ENCODE measurements at regions not wholly inside any gene's neighbourhood (a gene's known extent, or its start where the extent isn't known, plus 50 kb on each side); places are given as distances from the start of the nearest gene placed in this dataset.

DNA sequence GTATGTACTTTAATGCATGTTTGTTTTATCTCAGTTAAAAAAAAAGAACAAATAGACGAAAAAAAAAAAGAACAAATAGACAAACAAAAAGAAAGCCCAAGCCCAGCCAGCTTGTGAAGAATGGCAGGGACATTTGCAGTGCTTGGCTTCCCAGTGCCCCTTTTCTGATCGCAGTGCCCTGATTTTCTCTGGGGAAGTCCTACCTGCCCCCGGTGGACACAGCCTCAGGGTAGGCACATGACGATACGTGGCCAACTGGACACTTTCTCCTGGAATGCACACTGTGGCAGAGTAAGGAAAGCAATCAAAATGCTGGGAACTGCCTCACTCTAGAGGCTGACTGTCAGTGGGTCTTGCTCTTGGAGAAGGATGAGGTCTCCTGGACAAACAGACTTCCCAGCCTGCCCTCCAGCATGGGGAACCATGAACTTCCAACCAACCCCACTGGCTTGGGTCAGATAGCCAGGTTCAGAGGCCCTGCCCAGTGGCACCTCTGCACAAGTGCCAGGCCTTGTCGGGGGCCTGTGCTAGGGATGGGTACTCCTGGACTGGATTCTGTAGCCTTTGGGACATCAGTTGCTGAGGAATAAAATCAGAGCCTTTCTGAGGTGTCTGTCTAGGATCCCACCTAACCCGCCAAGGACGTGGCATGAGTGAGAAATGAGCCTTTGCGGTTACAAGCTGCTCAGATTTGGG is 76.7 kb downstream of the INHBB start:
- Histone ChIP-seq H3K9me3 (ENCODE audit: control insufficient read depth in 2 of 2, insufficient read depth in 1 of 2, low read length in 1 of 2) (no peaks in the 10 kb centered on the region), H3K27ac (ENCODE audit: low read depth in 1 of 2, low read length in 1 of 2) (no peak overlapping the region), H3K27me3 (ENCODE audit: control insufficient read depth in 2 of 2, insufficient read depth in 1 of 2, low read length in 1 of 2) (peaks cover 0 to 14% of the 10 kb centered on the region in 2 donors), H3K36me3 (ENCODE audit: control insufficient read depth in 2 of 2, insufficient read depth in 2 of 2, low read length in 1 of 2) (no peaks in the 10 kb centered on the region), H3K4me3 (ENCODE audit: low read length in 2 of 2) (no peak overlapping the region), H3K4me1 (ENCODE audit: control insufficient read depth in 2 of 2, insufficient read depth in 2 of 2, low read length in 2 of 2) (no peaks in the 10 kb centered on the region)
- WGBS: 93% methylated on average over 9 of the region's 9 CpGs
- no peak for DNase-seq (ENCODE audit: low read depth in 6 of 9, low spot score in 9 of 9)

DNA sequence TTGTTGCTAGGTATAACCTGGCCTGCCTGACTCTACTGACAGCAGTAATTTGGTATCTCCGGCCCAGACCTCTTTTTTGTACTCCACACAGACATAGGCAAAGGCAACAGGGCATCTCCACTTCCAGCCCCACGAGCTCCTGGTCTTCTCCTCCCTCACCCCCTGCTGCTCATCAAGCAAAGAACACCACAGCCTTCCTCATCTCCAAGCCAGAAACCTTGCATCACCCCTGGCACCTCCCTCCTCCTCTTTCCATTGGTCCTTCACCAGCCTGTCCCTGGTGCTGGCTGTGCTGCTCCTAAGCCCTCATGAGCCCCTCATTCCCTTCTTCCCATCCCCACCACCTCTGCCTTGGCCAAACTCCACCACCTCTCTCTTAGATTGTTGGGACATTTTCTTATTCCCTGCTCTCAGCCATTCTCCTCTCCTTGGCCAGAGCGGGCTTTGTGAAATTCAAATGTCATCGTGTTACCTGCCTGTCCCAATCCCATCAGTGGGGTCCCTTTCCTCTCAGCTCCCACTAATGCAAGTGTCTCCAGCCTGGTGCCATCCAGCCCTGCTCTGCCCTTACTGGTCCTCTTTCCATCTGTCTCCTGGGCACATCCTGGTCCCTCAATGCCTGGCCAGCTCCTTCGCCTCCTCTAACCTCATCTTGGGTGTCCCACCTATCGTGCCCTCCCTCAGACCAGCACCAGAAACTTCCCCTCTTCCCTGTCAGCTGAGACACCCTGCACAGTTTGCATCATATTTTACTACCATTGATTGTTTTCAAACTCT is 77.4 kb downstream of the INHBB start:
- WGBS: 84% methylated on average over 6 of the region's 6 CpGs
- H3K27me3 ChIP-seq (ENCODE audit: control insufficient read depth in 2 of 2, insufficient read depth in 1 of 2, low read length in 1 of 2): peaks cover 0 to 12% of the 10 kb centered on the region in 2 donors

DNA sequence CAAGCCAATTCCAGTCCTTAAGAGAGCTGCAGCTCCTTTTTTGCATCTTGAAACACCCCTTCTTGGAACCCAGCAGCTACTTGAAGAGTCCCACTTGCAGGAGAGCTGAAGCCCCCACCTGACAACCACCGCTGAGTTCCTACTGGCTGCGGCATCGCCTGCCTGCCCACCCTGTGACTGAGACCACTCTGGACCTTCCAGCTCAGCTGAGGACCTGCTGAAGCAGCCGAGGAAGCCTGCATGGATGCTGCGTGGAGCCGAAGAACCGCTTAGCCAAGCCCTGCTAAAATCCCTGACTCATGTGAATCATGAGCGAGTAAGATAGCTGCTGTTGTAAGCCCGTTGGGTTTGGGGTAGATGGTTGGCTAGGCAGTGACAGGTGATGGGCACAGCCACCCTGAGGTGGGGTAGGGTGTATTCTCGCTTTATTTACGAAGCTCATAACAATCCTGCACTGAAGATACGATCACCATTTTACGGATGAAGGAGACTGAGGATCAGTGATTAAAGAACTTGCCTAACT is 78.4 kb downstream of the INHBB start:
- no peak overlapping the region for H3K27ac ChIP-seq (ENCODE audit: low read depth in 1 of 2, low read length in 1 of 2)
- DNase-seq (ENCODE audit: low read depth in 6 of 9, low spot score in 9 of 9): no peak
- no peaks in the 10 kb centered on the region for H3K4me1 ChIP-seq (ENCODE audit: control insufficient read depth in 2 of 2, insufficient read depth in 2 of 2, low read length in 2 of 2)
- no peaks in the 10 kb centered on the region for H3K36me3 ChIP-seq (ENCODE audit: control insufficient read depth in 2 of 2, insufficient read depth in 2 of 2, low read length in 1 of 2)
- no peak overlapping the region for H3K4me3 ChIP-seq (ENCODE audit: low read length in 2 of 2)
- 93% methylated on average over 13 of the region's 13 CpGs for WGBS
- no peaks in the 10 kb centered on the region for H3K9me3 ChIP-seq (ENCODE audit: control insufficient read depth in 2 of 2, insufficient read depth in 1 of 2, low read length in 1 of 2)
- peaks cover 0 to 8% of the 10 kb centered on the region in 2 donors for H3K27me3 ChIP-seq (ENCODE audit: control insufficient read depth in 2 of 2, insufficient read depth in 1 of 2, low read length in 1 of 2)

More for the DNA sequence above, 77.4 kb downstream of the INHBB start:
- Histone ChIP-seq H3K4me1 (ENCODE audit: control insufficient read depth in 2 of 2, insufficient read depth in 2 of 2, low read length in 2 of 2) (no peaks in the 10 kb centered on the region), H3K4me3 (ENCODE audit: low read length in 2 of 2) (no peak overlapping the region), H3K27ac (ENCODE audit: low read depth in 1 of 2, low read length in 1 of 2) (no peak overlapping the region), H3K9me3 (ENCODE audit: control insufficient read depth in 2 of 2, insufficient read depth in 1 of 2, low read length in 1 of 2) (no peaks in the 10 kb centered on the region), H3K36me3 (ENCODE audit: control insufficient read depth in 2 of 2, insufficient read depth in 2 of 2, low read length in 1 of 2) (no peaks in the 10 kb centered on the region)
- DNase-seq (ENCODE audit: low read depth in 6 of 9, low spot score in 9 of 9): no peak

DNA sequence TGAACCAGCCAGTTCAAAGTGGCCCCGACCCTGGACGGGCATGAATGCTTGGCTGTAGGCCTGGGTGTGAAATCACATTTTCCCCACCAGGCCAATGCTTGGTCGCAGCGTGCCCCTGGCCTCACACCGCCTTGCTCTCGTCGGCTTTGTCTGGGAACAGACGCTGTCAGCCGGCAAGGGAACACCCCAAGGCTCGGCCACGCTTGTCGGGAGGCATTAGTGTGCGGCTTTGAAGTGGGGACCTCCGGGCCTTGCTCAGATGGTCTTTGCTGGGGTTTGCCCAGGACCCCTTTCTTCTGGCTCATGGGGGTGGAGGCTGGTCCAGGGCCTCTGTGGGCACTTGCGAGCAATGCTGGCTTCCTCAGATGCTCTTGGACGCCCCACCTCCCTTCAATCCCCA is 79.1 kb downstream of the INHBB start:
- WGBS: 95% methylated on average over 16 of the region's 16 CpGs
- Histone ChIP-seq H3K9me3 (ENCODE audit: control insufficient read depth in 2 of 2, insufficient read depth in 1 of 2, low read length in 1 of 2) (no peaks in the 10 kb centered on the region), H3K4me3 (ENCODE audit: low read length in 2 of 2) (no peak overlapping the region), H3K27ac (ENCODE audit: low read depth in 1 of 2, low read length in 1 of 2) (no peak overlapping the region), H3K36me3 (ENCODE audit: control insufficient read depth in 2 of 2, insufficient read depth in 2 of 2, low read length in 1 of 2) (no peaks in the 10 kb centered on the region), H3K4me1 (ENCODE audit: control insufficient read depth in 2 of 2, insufficient read depth in 2 of 2, low read length in 2 of 2) (no peaks in the 10 kb centered on the region), H3K27me3 (ENCODE audit: control insufficient read depth in 2 of 2, insufficient read depth in 1 of 2, low read length in 1 of 2) (peaks cover 0 to 10% of the 10 kb centered on the region in 2 donors)
- DNase-seq (ENCODE audit: low read depth in 6 of 9, low spot score in 9 of 9): no peak

DNA sequence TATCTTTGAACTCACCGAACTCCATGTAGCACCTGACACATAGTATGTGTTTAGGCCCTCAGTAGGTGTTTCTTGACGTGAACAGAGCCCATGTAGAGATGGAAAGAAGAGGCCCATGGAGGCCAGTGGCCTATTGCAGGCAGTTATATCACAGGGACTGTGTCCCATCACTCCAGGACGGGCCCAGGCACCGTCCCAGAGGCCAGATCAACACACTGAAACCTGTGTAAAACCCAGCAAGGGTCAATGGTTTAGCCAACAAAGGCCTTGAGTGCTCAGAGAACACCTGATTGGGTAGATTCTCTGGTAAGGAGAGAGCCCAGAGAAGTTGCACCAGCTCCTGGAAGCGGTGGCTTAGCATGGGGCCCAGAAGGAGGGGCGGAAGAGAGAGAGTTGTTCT is 82.8 kb downstream of the INHBB start:
- WGBS: 78% methylated on average over 6 of the region's 6 CpGs
- Histone ChIP-seq H3K9me3 (ENCODE audit: control insufficient read depth in 2 of 2, insufficient read depth in 1 of 2, low read length in 1 of 2) (no peaks in the 10 kb centered on the region), H3K27me3 (ENCODE audit: control insufficient read depth in 2 of 2, insufficient read depth in 1 of 2, low read length in 1 of 2) (peaks cover 0 to 12% of the 10 kb centered on the region in 2 donors), H3K36me3 (ENCODE audit: control insufficient read depth in 2 of 2, insufficient read depth in 2 of 2, low read length in 1 of 2) (no peaks in the 10 kb centered on the region), H3K4me1 (ENCODE audit: control insufficient read depth in 2 of 2, insufficient read depth in 2 of 2, low read length in 2 of 2) (no peaks in the 10 kb centered on the region), H3K4me3 (ENCODE audit: low read length in 2 of 2) (no peak overlapping the region), H3K27ac (ENCODE audit: low read depth in 1 of 2, low read length in 1 of 2) (no peak overlapping the region)
- DNase-seq (ENCODE audit: low read depth in 6 of 9, low spot score in 9 of 9): no peak

DNA sequence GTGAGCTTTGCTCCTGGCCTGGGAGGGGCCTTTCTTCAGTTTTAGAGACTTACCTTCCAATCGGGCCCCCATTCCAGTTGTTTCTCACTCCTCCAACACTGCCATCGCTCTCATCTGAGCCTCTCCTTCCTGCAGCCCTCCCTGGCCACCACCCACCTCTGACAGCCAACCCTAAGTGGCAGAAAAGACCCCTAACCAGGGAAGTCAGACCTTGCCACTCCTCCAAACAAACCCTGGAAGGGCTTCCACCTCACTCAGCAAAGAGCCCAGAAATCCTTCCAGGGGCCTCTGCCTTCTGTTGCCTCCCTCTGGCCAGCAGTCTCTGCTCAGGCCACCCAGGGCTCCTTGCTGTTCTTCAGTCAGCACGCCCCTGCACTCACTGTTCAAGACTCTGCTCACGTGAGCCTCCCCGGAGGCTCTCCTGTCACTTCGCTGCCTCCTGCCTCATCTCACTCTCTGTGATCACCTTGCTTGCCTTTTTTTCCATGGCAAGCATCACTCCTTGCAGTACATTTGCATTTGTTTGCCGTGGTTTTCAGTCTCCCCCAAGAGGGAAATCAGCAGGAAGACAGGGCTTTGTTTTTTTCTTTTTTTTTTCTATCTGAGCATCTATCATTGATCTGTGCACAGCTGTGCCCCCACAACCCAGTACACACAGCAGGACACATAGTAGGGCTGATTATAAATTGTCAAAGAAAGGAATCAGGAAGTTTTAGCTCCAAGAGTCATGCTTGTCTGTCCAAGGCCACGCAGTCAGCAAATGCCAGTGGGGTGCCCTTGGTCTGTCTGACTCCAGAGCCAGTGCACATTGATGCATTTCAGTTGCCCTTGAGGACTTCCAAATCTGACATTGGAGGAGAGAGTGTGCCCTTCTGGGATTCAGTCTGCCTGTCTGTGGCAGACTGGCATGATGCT is 83.9 kb downstream of the INHBB start:
- DNase-seq (ENCODE audit: low read depth in 6 of 9, low spot score in 9 of 9): no peak
- Histone ChIP-seq H3K4me1 (ENCODE audit: control insufficient read depth in 2 of 2, insufficient read depth in 2 of 2, low read length in 2 of 2) (no peaks in the 10 kb centered on the region), H3K27ac (ENCODE audit: low read depth in 1 of 2, low read length in 1 of 2) (no peak overlapping the region), H3K36me3 (ENCODE audit: control insufficient read depth in 2 of 2, insufficient read depth in 2 of 2, low read length in 1 of 2) (no peaks in the 10 kb centered on the region), H3K27me3 (ENCODE audit: control insufficient read depth in 2 of 2, insufficient read depth in 1 of 2, low read length in 1 of 2) (peaks cover 0 to 16% of the 10 kb centered on the region in 2 donors), H3K9me3 (ENCODE audit: control insufficient read depth in 2 of 2, insufficient read depth in 1 of 2, low read length in 1 of 2) (no peaks in the 10 kb centered on the region), H3K4me3 (ENCODE audit: low read length in 2 of 2) (no peak overlapping the region)
- WGBS: 85% methylated on average over 8 of the region's 8 CpGs

DNA sequence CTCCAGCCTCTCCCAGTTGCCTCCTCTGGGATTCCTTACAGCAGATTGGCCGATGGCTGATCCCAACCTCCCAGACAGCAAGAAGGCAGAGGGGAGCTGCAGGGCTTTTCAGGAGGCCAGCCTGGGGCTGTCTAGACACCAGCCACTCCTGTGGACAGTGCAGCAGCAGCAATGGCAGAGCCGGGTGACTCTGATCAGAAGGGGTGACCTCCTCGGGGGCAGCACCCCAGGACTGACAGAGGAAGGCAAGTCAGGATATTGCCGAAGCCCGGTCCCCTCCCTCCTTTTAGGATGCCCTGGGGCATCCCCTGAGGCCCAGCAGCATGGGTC is 84.5 kb downstream of the INHBB start:
- DNase-seq (ENCODE audit: low read depth in 6 of 9, low spot score in 9 of 9): no peak
- Histone ChIP-seq H3K27ac (ENCODE audit: low read depth in 1 of 2, low read length in 1 of 2) (no peak overlapping the region), H3K4me3 (ENCODE audit: low read length in 2 of 2) (no peak overlapping the region), H3K27me3 (ENCODE audit: control insufficient read depth in 2 of 2, insufficient read depth in 1 of 2, low read length in 1 of 2) (peaks cover 0 to 20% of the 10 kb centered on the region in 2 donors), H3K36me3 (ENCODE audit: control insufficient read depth in 2 of 2, insufficient read depth in 2 of 2, low read length in 1 of 2) (no peaks in the 10 kb centered on the region), H3K9me3 (ENCODE audit: control insufficient read depth in 2 of 2, insufficient read depth in 1 of 2, low read length in 1 of 2) (no peaks in the 10 kb centered on the region), H3K4me1 (ENCODE audit: control insufficient read depth in 2 of 2, insufficient read depth in 2 of 2, low read length in 2 of 2) (no peaks in the 10 kb centered on the region)
- WGBS: 93% methylated on average over 5 of the region's 5 CpGs

DNA sequence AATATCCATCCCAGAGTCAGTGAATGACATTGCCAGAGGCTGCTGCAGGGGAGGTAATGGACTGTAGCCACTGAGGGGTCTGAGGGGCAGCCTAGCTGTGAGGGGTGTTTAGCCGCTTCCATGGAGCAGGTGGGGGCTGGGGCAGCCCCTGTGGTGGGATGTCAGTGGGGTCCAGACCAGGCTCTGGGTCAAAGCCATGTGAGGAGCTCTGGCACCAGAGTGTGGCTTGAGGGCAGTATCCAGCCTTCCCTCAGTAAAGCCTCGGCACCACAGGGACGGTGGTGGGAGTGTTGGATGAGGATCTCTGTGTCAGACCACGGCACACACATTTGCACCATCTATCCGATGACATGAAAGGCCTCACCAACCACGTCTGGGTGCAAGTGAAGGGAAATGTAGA is 85.0 kb downstream of the INHBB start:
- H3K9me3 ChIP-seq (ENCODE audit: control insufficient read depth in 2 of 2, insufficient read depth in 1 of 2, low read length in 1 of 2): no peaks in the 10 kb centered on the region
- H3K36me3 ChIP-seq (ENCODE audit: control insufficient read depth in 2 of 2, insufficient read depth in 2 of 2, low read length in 1 of 2): no peaks in the 10 kb centered on the region
- no peak overlapping the region for H3K27ac ChIP-seq (ENCODE audit: low read depth in 1 of 2, low read length in 1 of 2)
- no peak overlapping the region for H3K4me3 ChIP-seq (ENCODE audit: low read length in 2 of 2)
- DNase-seq (ENCODE audit: low read depth in 6 of 9, low spot score in 9 of 9): no peak
- peaks cover 0 to 24% of the 10 kb centered on the region in 2 donors for H3K27me3 ChIP-seq (ENCODE audit: control insufficient read depth in 2 of 2, insufficient read depth in 1 of 2, low read length in 1 of 2)
- H3K4me1 ChIP-seq (ENCODE audit: control insufficient read depth in 2 of 2, insufficient read depth in 2 of 2, low read length in 2 of 2): no peaks in the 10 kb centered on the region
- WGBS: 94% methylated on average over 6 of the region's 6 CpGs
